HUDEP-2 (cell line): ENCODE measurements at regions not wholly inside any gene's neighbourhood (a gene's known extent, or its start where the extent isn't known, plus 50 kb on each side); places are given as distances from the start of the nearest gene placed in this dataset.

Experiments
- DNase-seq, 76 experiments: peaks; one replicate each; lab custom pipeline; 2025; ENCODE audit not compliant: unreplicated experiment in 76 of 76; lab: John Stamatoyannopoulos, UW

DNA sequence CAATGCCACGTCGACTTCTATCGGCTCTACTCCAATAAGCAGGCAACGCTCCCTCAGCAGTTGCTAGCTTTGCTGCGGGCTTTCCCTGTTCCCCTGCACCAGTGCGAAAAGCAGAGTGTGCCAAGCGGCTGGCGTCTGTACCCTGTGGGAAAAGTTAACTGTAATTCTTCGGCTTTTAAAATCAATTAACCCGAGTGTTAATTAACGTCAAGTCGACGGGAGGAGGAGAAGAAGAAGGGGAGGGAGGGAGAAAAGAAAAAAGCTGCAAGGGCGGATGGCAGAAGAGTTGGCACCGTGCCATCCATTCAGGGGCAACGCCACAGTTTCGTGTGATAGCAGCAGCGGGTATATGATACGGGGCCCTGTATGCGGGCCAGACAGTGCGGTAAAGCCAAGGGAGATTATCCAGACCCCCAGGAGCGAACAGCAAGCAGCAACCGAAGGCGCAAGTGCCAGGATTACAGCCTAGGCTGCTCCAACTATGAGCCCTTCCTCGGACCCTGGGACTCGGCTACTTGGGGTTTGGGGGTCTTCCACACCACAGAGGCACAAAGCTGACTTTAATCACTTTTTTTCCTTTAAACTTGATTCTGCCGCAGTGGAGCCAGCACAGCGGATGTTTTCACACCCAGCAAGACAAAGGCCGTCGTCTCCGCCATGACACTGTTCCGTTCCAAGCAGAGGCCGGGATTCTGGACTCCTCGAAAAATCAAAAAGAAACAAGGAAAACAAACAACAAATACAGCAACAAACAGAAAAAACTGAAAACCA is 253.8 kb upstream of the PMFBP1 start:
- DNase-seq = no peak

DNA sequence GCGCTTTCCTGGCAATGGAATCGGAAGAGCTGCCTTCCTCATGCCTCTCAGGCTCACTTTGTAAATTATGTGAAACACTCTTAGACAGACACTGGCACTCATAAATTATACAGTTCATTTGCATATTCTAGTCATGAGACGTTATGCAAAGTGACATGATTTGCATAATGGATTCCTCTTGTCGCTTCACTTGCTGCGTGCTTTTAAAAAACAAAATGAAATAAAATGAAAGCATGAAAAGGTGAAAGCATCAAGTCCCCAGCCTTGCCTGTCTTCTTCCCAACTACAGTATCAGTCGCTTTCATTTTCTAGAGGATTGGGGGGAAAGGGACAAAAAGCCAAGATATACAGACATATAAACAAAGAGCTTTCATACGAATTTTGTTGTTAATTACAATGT is 252.8 kb upstream of the PMFBP1 start:
- no peak for DNase-seq

DNA sequence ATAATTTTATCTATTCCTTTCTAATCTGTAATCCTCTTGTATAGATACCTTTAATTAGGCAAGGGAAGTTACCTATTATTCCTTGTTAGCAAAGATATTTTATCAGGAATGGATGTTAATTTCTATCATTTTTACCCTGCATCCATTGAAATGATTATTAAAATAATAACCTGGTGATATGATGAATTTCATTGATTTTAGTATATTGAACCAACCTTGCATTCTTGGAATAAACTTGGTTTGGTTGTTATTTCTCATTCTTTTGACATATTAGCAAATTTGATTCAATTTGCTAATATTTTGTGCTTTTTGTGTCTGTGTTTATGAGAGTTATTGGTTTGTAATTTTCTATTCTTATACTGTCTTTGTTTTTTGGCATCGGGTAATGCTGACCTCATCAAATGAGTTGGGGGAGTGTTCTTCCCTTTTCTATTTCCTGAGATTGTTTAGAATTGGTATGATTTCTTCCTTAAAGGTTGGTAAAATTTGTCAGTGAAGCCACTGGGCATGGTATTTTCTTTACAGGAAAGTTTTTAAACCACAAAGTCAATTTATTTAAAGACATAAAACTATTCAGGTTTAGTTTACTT is 250.4 kb upstream of the PMFBP1 start:
- no peak for DNase-seq

DNA sequence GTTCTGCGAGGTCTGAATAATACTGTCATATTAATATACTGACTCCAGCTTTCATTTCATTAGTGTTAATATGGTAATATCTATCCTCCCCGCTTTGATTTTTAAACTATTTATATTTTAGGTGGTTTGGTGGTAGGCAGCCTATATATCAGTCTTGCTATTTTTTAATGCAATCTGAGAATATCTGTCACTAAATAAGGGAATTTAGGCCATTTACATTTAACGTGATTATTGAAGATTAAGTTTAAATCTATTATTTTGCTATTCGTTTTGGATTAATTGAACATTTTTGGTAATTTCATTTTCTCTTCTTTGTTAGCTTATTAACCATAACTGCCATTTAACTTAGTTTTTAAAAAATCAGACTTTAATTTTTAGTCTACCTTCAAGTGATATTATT is 247.7 kb upstream of the PMFBP1 start:
- DNase-seq = no peak

DNA sequence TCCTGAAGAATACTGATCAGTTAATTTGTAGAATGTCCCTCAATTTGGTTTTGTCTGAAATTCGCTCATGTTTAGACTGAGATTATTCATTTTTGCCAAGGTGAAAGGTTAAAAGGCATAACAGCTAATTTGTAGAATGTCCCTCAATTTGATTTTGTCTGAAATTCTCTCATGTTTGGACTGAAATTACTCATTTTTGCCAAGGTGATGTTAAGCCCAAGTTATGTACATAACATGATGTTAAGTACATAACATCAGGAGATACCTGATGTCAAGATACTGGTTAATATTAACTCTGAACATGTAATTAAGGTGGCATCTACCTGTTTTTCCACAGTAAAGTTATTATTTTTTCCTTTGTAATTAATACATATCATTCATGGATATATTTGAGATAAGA is 243.4 kb upstream of the PMFBP1 start:
- no peak for DNase-seq

DNA sequence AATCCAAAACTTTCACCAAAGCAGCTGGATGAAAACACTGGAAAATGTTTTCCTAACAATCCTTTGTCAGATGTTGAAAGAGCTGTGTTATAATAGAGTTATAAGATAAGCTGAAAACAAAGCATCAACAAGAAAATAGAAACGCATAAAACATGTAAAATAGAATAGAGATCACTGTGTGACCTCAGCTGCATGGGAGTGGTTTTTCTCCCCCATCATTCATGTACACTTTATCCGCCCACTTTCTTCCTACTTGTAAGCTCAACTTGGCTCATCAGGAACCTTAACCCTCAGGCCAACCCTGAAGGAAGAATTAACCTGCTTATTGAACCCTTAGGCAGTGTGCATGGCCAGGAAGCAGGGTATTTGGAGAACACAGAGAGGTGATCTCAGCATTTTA is 238.5 kb upstream of the PMFBP1 start:
- DNase-seq = no peak

DNA sequence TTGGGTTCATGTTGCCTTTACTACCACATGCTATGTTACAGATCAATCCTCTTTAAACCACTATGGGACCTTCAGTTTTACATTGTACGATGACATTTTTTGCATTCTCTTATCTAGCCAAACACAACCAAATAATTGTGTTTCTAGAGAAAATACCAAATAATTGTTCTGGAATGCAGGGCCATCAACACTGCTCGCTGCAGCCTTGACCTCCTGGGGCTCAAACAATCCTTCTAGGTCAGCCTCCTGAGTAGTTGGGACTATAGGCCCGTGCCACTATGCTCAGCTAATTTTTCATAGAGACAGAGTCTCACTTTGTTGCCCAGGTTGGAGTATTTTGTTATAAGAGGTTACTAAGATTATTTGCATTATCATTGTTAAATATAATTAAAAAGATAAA is 237.5 kb upstream of the PMFBP1 start:
- no peak for DNase-seq

DNA sequence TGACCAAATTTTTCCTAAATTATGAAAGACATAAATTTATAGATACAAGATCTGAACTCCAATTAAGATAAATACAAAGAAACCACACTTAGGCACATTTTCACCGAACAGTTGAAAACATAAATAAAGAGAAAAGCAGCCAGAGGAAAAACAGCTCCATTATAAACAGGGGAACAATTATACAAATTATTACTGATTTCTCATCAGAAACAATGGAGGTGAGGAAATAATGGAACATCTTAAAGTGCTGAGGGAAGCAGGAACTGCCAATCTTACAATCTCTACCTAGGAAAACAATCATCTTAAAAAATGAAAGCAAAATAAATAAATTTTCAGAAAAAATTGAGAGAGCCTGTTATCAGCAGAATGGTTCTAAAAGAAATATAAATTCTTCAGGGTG is 234.4 kb upstream of the PMFBP1 start:
- DNase-seq = no peak

DNA sequence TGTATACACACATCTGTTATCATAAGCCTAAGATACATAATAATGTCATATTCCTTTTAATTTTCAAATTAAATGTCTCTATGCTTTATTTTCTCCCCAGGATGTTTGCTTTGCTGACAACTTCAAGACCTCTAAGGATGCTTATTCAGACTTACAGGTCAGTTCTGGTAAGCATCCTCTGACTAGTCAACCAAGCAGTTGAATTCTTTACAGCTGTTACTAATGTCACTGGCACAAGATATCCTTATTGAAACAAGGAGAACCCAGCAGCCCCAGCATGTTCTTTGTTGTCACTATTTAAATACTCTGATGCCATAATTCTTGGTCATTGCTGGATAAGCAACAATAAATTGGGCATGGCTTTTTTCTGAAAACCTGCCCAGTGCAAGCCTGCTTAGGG is 232.3 kb upstream of the PMFBP1 start:
- DNase-seq = no peak

DNA sequence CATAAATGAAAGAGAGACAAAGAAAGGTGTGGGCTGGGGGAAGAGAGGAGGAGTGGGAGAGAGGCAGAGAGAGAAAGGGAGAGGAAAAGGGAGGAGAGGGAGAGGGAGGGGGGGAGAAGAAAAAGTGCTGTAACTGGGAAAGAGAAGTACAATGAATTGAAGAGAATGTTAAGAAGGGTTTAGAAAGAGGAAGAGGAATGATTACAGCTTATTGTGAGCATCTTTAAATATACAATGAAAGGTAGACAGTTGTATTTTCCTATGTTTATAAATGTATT is 229.1 kb upstream of the PMFBP1 start:
- no peak for DNase-seq

DNA sequence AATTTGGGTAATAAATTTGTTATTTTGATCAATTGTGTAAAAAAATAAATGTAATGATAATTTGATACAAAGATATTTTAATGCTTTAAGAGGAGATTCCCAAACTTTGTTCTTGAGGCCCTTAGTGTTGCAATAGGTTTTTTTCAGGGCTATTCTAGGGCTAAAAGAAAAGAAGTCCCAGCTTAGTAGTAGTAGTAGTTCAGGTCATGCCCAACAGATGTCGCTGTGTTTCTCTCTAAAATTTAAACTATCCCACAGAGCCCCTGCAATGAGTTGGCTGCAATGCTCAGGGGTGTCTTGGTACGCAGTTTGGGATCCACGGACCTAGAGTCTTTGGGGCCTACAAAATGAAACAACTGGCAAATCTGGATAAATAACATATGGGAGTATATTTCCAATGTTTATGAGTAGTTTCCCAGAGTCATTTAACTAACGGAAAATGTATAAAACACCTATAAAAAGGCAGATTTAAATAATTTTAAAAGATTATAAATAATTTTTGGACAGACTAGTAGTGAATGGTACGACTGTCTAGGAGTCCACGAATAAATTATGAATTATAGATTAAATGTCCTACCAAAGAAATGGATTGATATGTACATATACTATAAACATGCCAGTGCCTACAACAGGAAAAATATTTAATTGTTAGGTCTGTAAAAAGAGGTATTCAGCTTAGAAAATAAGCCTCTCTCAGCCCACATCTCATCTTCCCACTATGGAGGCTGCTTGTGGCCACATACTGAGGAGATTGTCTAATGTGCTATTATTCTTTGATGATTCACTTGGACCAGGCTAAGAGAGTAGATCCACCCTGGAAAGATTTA is 228.5 kb upstream of the PMFBP1 start:
- peak in 23 of 76 experiments; percentile 1 to 51 (median 15) for DNase-seq

DNA sequence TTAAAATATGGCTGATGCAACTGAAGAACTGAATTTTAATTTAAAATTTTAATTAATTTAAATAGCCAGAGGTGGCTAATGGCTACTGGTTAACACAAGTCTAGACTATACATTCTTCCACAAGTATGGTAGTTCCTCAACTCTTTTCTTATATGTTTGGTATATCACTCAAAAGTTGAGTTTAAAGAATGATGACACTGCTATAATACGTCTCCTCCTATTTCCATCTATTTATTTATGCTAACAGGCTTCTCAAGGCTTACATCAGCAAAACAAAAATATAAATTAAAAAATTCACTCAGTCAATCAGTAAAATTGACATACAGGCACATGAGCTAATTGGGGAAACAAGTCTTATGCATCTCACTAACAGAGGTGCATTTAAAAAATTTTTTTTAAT is 227.9 kb upstream of the PMFBP1 start:
- no peak for DNase-seq

DNA sequence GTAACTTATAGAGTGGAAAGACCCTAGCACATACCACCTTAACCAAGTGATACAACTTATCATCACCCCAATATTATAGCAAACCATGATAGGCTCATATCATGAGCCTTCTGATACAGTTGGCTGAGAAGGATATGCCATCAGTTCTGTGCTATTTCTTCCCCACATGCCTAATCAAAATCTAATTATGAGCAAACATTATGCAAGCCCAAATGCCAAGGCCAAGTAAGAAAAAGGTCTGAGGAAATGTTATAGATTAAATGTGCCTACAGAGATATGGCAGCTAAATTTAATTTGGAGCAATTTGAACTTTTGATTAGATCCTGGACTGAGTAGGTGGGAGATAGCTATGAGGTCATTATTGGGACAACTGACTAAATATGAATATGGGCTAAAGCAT is 225.9 kb upstream of the PMFBP1 start:
- DNase-seq = no peak

DNA sequence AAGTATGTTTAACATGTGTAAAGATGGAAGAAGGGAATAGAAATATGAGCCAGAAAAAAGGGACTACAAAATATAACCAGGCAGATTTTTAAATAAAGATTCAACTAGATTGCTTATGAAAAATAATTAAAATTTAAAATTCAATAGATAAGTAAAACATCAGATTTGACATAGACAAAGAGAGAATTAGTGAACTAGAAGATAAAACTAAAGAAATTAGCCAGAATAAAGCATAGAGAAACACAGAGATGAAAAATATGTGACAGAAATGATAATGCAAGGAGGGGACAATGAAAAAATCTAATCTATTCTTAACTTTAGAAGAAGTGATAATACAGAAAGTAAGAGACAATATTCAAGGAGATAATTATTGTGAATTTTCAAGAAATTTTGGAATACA is 222.6 kb upstream of the PMFBP1 start:
- DNase-seq = no peak

DNA sequence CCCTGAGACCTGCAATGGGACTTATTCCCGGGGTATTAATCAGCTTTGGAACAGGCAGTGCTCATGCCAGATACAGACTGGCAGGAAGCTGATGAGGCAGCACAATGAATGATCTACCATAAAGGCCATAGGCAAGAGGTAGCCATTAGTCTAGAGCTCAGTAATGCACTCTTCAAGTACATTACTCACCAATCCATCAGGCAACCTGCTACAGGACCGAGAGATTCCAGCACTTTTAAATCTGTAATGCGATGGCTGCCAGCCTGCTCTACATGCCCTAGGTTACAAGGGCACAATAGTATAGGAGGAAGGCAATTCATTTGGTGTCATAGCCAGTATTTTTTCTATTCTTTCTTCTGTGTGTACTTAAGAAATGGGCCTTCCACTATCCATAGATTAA is 217.8 kb upstream of the PMFBP1 start:
- DNase-seq = no peak

DNA sequence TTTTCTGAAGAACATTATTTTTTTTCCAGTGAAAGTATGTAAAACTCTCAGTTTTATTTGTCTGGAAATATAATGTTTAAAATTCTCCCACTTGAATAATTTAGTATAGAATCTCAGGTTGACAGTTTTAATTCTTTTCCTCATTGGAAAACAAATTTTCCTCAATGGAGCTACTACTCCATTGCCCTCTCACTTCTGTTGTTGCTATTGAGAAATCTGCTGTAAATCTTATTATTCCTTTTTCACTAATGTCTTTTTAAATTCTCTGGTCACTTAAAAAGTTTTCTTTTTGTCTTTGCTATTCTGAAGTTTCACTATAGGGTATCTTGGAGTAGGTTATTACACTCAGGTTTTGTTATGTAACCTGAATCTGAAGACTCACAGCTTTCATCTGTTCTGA is 216.1 kb upstream of the PMFBP1 start:
- DNase-seq = no peak

DNA sequence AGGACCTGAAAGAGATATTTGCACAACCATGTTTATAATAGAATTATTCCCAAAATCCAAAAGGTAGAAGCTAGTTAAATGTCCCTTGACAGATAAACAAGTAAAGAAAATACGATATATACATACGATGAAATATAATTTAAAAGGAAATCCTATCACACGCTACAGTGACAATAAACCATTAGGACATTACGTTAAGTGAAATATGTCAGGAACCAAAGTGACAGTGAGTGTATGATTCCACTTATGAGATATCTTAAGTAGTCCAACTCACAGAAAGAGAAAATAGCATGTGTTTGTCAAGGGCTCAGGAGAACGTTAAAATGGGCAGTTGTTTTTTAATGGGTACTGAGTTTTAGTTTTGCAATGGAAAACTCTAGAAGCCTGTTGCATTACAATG is 212.7 kb upstream of the PMFBP1 start:
- DNase-seq = no peak

DNA sequence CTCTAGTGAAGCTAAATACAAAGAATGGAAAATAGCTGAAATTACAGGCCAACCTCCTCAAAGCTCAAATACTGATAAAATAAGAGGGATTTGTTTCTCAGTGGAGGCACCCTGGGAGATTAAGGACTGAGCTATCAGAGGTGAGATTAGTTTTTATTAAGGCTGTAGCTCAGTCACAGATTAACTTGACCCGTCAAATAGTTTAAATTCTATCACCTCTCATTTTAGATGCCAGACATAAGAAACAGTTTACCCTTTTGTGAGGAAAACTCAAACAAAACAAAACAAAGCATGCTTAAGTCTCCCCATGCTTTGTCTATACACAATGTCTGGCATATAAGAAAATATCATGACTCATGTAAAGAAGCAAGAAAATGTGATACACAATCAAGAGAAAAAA is 208.3 kb upstream of the PMFBP1 start:
- DNase-seq = no peak

DNA sequence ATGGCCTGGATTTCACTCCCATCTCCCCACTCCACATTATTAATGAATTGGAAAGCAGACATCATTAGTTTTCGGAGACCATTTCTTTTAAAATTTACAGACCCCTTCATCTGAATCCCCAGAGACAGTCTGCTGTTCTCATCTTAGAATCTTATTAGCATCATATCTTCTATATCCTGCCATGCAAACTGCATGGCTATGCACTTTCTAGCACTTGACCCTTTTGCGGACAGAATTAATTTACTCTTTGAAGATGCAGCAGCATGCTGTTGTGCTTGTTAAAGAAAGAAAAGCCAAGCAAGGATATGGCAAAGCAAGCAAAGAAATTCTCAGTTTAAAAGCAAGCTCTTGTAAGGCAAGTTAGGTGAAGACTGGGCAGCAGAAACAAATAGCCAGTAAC is 201.2 kb upstream of the PMFBP1 start:
- no peak for DNase-seq

DNA sequence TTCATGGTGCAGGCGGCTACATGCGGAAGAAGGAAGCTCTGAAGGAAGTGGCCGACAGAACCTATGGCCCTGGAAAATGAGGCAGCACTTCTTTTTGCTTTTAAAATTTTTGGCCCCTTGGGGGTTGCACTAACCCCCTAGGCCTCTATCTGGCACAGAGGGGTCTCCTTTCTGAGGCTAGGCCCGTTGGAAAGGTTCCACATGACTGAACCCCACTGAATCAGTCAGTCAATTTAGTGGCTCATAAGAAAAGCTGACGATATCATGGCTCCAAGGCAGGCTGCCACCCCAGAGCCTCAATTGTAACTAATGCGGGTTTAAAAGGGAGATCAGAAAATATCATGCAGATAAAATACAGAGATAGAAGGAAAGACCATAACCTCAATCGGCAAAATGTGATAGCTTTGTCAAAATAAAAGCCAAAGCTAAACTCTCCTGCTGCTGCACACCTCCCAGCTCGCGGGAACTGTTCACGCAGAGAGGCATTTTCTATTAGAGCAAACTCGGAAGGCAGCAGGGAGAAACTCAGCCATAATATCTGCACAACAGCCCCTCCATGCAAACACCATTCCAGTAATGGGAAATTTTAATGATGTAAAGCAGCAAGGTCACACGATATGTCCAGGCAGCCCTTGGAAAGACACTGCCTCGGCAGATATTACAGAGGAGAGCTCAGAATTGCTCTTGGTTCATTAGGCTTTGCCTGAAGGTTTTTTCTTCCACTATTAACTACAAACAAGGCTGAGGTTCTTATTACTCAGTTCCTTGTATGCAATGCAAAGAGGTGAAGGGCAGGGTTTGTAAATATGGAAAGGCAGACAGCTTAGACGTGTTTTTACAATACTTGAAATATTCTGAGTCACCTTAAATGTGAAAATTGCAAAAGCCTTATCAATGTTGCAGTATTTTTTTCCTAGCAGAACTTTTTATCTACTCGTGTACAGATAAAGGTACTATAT is 200.4 kb upstream of the PMFBP1 start:
- DNase-seq = no peak
